Tibial nerve (tissue), 4 donors: ENCODE measurements at regions not wholly inside any gene's neighbourhood (a gene's known extent, or its start where the extent isn't known, plus 50 kb on each side); places are given as distances from the start of the nearest gene placed in this dataset.

ENCODE experiments used
- DNase-seq, 2 donors: peaks; one replicate each; pipeline ENCODE4 v3.0.0-alpha.2; 2019; ENCODE audit warnings: low spot score in 2 of 2
- H3K27ac ChIP-seq, 4 donors: fragments of 200-600 bp; sonication (generic) in 3 of 4; one replicate each; pipeline ENCODE4 v1.5.1; 2017 to 2019; ENCODE audit warnings: mild to moderate bottlenecking in 1 of 4
- H3K27me3 ChIP-seq, 2 donors: fragments of 200-600 bp; sonication (generic) in 1 of 2; one replicate each; pipeline versions ENCODE4 v1.5.1 to v1.6.0; 2017 to 2019
- H3K36me3 ChIP-seq, 3 donors: fragments of 200-600 bp; sonication (generic); one replicate each; pipeline ENCODE4 v1.5.1; 2018 to 2019
- H3K4me1 ChIP-seq, 4 donors: fragments of 200-600 bp; sonication (generic) in 3 of 4; one replicate each; pipeline ENCODE4 v1.5.1; 2017 to 2019
- H3K4me3 ChIP-seq, 4 donors: fragments of 200-600 bp; sonication (generic) in 3 of 4; one replicate each; pipeline ENCODE4 v1.5.1; 2017 to 2019; ENCODE audit warnings: mild to moderate bottlenecking in 1 of 4, moderate library complexity in 1 of 4
- H3K9me3 ChIP-seq, 4 donors: fragments of 200-600 bp; sonication (generic) in 3 of 4; one replicate each; pipeline ENCODE4 v1.5.1; 2017 to 2019
- CTCF ChIP-seq, 5 experiments: fragments of 200-600 bp in 3 of 5; fragments of 450-650 bp in 2 of 5; sonication (generic) in 3 of 5; IDR thresholded peaks; one replicate each; pipeline ENCODE4 v1.5.1; 2016 to 2019; ENCODE audit warnings: antibody characterized with exemption in 5 of 5, mild to moderate bottlenecking in 3 of 5, moderate library complexity in 2 of 5
- EP300 ChIP-seq, 2 donors: sonication (generic); formaldehyde crosslinking; IDR thresholded peaks; one replicate each; pipeline ENCODE4 v1.6.1; 2017; ENCODE audit warnings: antibody characterized with exemption in 2 of 2, mild to moderate bottlenecking in 1 of 2
- POLR2A ChIP-seq, 2 donors: fragments of 450-650 bp; IDR thresholded peaks; one replicate each; pipeline ENCODE4 v1.6.1; 2017; ENCODE audit warnings: antibody characterized with exemption in 2 of 2, mild to moderate bottlenecking in 2 of 2, moderate library complexity in 2 of 2
- WGBS, 2 donors: methylation state at CpG; one replicate each; pipeline ENCODE4 v1.1.5; 2018; 5-methylcytosine and 5-hydroxymethylcytosine counted together

GRCh38 chr12:85531341-85531740, 251.3 kb downstream of the ALX1 start:
- H3K27me3 ChIP-seq: no peaks in the 10 kb centered on the region
- no peaks in the 10 kb centered on the region for H3K36me3 ChIP-seq
- H3K4me3 ChIP-seq: no peak overlapping the region
- 48 to 58% methylated on average over 1 of the region's 1 CpG for whole genome bisulfite sequencing, 2 donors
- no peak for DNase-seq
- no peaks in the 10 kb centered on the region for H3K9me3 ChIP-seq
- H3K4me1 ChIP-seq: no peaks in the 10 kb centered on the region
- no peak for TF ChIP-seq POLR2A (IDR thresholded peaks at IDR 0.05)
- TF ChIP-seq CTCF (IDR thresholded peaks at IDR 0.05): no peak
- TF ChIP-seq EP300 (IDR thresholded peaks at IDR 0.05): no peak
- H3K27ac ChIP-seq: no peak overlapping the region

- TF ChIP-seq POLR2A (IDR thresholded peaks at IDR 0.05): no peak
- no peak for TF ChIP-seq CTCF (IDR thresholded peaks at IDR 0.05)
- TF ChIP-seq EP300 (IDR thresholded peaks at IDR 0.05): no peak
- H3K27ac ChIP-seq: no peak overlapping the region
- no peaks in the 10 kb centered on the region for H3K36me3 ChIP-seq
- no peak for DNase-seq
- WGBS, 2 donors: 84 to 89% methylated on average over 2 of the region's 2 CpGs
- H3K4me3 ChIP-seq: no peak overlapping the region
- no peaks in the 10 kb centered on the region for H3K4me1 ChIP-seq
- H3K27me3 ChIP-seq: no peaks in the 10 kb centered on the region
- H3K9me3 ChIP-seq: no peaks in the 10 kb centered on the region
These were observed 269.6 kb downstream of the ALX1 start for GRCh38 chr12:85549640-85550039.

GRCh38 chr12:85550924-85551323, 270.9 kb downstream of the ALX1 start:
- Histone ChIP-seq H3K27ac (no peak overlapping the region), H3K4me3 (no peak overlapping the region), H3K4me1 (no peaks in the 10 kb centered on the region), H3K27me3 (no peaks in the 10 kb centered on the region), H3K9me3 (no peaks in the 10 kb centered on the region), H3K36me3 (no peaks in the 10 kb centered on the region)
- TF ChIP-seq EP300 (IDR thresholded peaks at IDR 0.05): no peak
- no peak for TF ChIP-seq POLR2A (IDR thresholded peaks at IDR 0.05)
- TF ChIP-seq CTCF (IDR thresholded peaks at IDR 0.05): no peak
- WGBS, 2 donors: 71 to 79% methylated on average over 2 of the region's 2 CpGs
- no peak for DNase-seq

GRCh38 chr12:85552461-85552860, 272.4 kb downstream of the ALX1 start:
- TF ChIP-seq POLR2A (IDR thresholded peaks at IDR 0.05): no peak
- no peak for TF ChIP-seq CTCF (IDR thresholded peaks at IDR 0.05)
- no peak for TF ChIP-seq EP300 (IDR thresholded peaks at IDR 0.05)
- Histone ChIP-seq H3K27me3 (no peaks in the 10 kb centered on the region), H3K4me3 (no peak overlapping the region), H3K4me1 (no peaks in the 10 kb centered on the region), H3K27ac (no peak overlapping the region), H3K36me3 (no peaks in the 10 kb centered on the region), H3K9me3 (no peaks in the 10 kb centered on the region)
- no peak for DNase-seq
- WGBS, 2 donors: 92 to 94% methylated on average over 3 of the region's 3 CpGs

- WGBS, 2 donors: 72 to 76% methylated on average over 1 of the region's 1 CpG
- no peak overlapping the region for H3K4me3 ChIP-seq
- H3K27me3 ChIP-seq: no peaks in the 10 kb centered on the region
- H3K36me3 ChIP-seq: no peaks in the 10 kb centered on the region
- H3K27ac ChIP-seq: no peak overlapping the region
- no peak for TF ChIP-seq CTCF (IDR thresholded peaks at IDR 0.05)
- TF ChIP-seq POLR2A (IDR thresholded peaks at IDR 0.05): no peak
- no peak for TF ChIP-seq EP300 (IDR thresholded peaks at IDR 0.05)
- no peaks in the 10 kb centered on the region for H3K9me3 ChIP-seq
- no peaks in the 10 kb centered on the region for H3K4me1 ChIP-seq
- DNase-seq: no peak
These were observed 277.8 kb downstream of the ALX1 start for GRCh38 chr12:85557850-85558249.
